Panc1 (cell line): ENCODE measurements at regions not wholly inside any gene's neighbourhood (a gene's known extent, or its start where the extent isn't known, plus 50 kb on each side); places are given as distances from the start of the nearest gene placed in this dataset.

Experiments used
- ATAC-seq: fragments of 200-7000 bp; cut with Tn5 transposase; 2 replicates; pipeline ENCODE4 v1.9.1; 2020; ENCODE audit warnings: mild to moderate bottlenecking, moderate library complexity
- BruUV-seq: library from RNA; stranded (reverse); fragments of 400-500 nt; replicated peaks from 2 replicates; lab custom pipeline; 2021; lab: Mats Ljungman, UMichigan
- CTCF ChIA-PET: fragments of 300-600 bp; sonication (Branson Sonifier 250); formaldehyde crosslinking; loops from one replicate; lab custom pipeline; 2022; ENCODE audit warnings: antibody characterized with exemption; lab: Charles Lee
- POLR2A ChIA-PET: fragments of 300-600 bp; sonication (Branson Sonifier 250); formaldehyde crosslinking; loops from one replicate; lab custom pipeline; 2022; ENCODE audit warnings: antibody characterized with exemption; lab: Charles Lee
- DNase-seq: peaks from one replicate; pipeline ENCODE4 v3.0.0-alpha.2; 2010; ENCODE audit warnings: low read depth, low spot score
- H3K27ac ChIP-seq: 2 replicates; pipeline ENCODE4 v1.5.1; 2011; ENCODE audit warnings: mild to moderate bottlenecking, low read length, inconsistent platforms
- H3K27me3 ChIP-seq: fragments of 200-500 bp; sonication (Bioruptor generic); 2 replicates; pipeline ENCODE4 v1.6.0; 2014; ENCODE audit warnings: low read length, inconsistent platforms; ENCODE audit not compliant: control insufficient read depth, insufficient read depth
- H3K36me3 ChIP-seq: fragments of 200-500 bp; sonication (Bioruptor generic); 2 replicates; pipeline ENCODE4 v1.5.1; 2014; ENCODE audit warnings: inconsistent platforms, mild to moderate bottlenecking, low read length, moderate library complexity; ENCODE audit not compliant: control insufficient read depth, insufficient read depth
- H3K4me1 ChIP-seq: 2 replicates; pipeline ENCODE4 v1.5.1; 2011; ENCODE audit warnings: inconsistent platforms, mild to moderate bottlenecking, low read length, moderate library complexity; ENCODE audit not compliant: control insufficient read depth, insufficient read depth
- H3K4me3 ChIP-seq, 2 experiments: 2 replicates each; pipeline ENCODE4 v1.5.1; 2011 to 2012; ENCODE audit warnings: low read depth in 2 of 2, low read length in 2 of 2, mild to moderate bottlenecking in 2 of 2, inconsistent platforms in 1 of 2, moderate library complexity in 1 of 2
- H3K9me3 ChIP-seq: fragments of 200-500 bp; sonication (Bioruptor generic); 2 replicates; pipeline ENCODE4 v1.5.1; 2014; ENCODE audit warnings: low read depth, mild to moderate bottlenecking, inconsistent platforms, low read length, moderate library complexity; ENCODE audit not compliant: control insufficient read depth, insufficient read depth
- CTCF ChIP-seq: fragments of 450-650 bp; IDR thresholded peaks from 2 replicates; pipeline ENCODE4 v1.5.1; 2017; ENCODE audit warnings: mild to moderate bottlenecking
- POLR2AphosphoS5 ChIP-seq: IDR thresholded peaks from 2 replicates; pipeline ENCODE4 v1.6.1; 2012; ENCODE audit warnings: mild to moderate bottlenecking, low read depth, low read length, moderate library complexity
- REST ChIP-seq, 2 experiments: IDR thresholded peaks; 2 replicates each; pipeline ENCODE4 v1.6.1; 2011 to 2012; ENCODE audit warnings: low read depth in 2 of 2, control low read depth in 1 of 2, low read length in 1 of 2, mild to moderate bottlenecking in 1 of 2, moderate library complexity in 1 of 2; ENCODE audit not compliant: insufficient read depth in 1 of 2
- SIN3A ChIP-seq: IDR thresholded peaks from 2 replicates; pipeline ENCODE4 v1.6.1; 2012; ENCODE audit warnings: low read depth, mild to moderate bottlenecking, low read length, moderate library complexity, borderline replicate concordance; ENCODE audit not compliant: insufficient read depth
- TCF7L2 ChIP-seq: IDR thresholded peaks from 2 replicates; pipeline ENCODE4 v1.6.1; 2011; ENCODE audit warnings: mild to moderate bottlenecking, low read depth, low read length, inconsistent platforms
- in situ Hi-C: cut with HindIII; loops from 2 replicates; pipeline ENCODE4 v1.10.0; 2016; ENCODE audit warnings: low sequenced_read_pairs, low pct_unique_long_range_greater_than_20kb
- intact Hi-C: fragments of 100-400 bp; cut with micrococcal nuclease; formaldehyde crosslinking; loops from one replicate; pipeline ENCODE4 v1.10.0; 2022; ENCODE audit not compliant: unreplicated experiment

DNA sequence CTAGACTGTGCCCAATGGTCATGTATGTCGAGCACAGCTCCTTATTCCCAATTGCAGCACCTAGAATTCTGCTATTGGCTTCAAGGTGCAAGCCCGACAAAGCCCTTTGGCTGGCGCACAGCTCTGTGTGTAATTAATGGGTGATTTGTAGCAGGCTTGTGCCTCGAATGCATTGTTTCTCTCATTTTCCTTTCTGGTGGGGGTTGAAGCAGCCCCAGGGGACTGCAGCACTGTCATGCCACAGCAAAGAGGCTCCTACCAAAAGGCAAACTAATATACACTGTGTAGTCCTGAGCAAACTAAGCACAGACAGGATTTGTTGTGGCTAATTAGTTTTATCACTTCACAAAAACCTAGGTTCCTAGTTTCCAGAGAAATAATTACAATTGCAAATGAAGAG lies 898.7 kb downstream of the UQCRFS1 start:
- TF ChIP-seq REST (IDR thresholded peaks at IDR 0.05; ENCODE audit: insufficient read depth in 1 of 2, low read depth in 2 of 2, low read length in 1 of 2) (no peak), CTCF (no peak), POLR2AphosphoS5 (no peak), SIN3A (no peak), TCF7L2 (no peak)
- Histone ChIP-seq H3K27me3 (no peaks in the 10 kb centered on the region; the same call in 1 of the 2 replicates), H3K27ac (no peak overlapping the region), H3K9me3 (no peaks in the 10 kb centered on the region), H3K4me1 (no peaks in the 10 kb centered on the region), H3K4me3 (no peak overlapping the region), H3K36me3 (no peaks in the 10 kb centered on the region)
- ATAC-seq (no peak), DNase-seq (no peak)
- ChIA-PET CTCF (no interaction called here), POLR2A (no interaction called here)
- in situ Hi-C loops (no loop called here), intact Hi-C loops (no loop called here)
- BruUV-seq: no TSS peak

DNA sequence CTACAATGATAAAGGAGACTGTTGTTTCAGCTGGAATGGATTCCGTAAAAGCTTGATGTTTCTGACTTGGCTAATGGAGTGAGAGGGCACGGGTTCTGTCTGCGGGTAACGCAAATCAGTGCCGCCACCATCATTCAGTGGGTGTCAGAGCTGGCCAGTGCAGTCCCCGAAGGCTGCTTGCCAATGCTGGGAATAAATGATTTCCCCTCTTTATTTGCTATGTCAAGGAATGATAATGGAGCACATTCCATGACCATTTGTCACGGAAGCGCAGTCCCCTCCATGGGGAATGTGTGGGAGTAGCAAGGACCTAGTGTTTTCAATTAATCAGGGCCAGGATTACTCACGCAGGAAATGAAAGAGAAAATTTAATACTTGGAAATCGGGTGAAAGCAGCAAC lies 899.3 kb downstream of the UQCRFS1 start:
- H3K27ac ChIP-seq: no peak overlapping the region
- H3K36me3 ChIP-seq: no peaks in the 10 kb centered on the region
- DNase-seq (no peak), ATAC-seq (no peak)
- in situ Hi-C loops (no loop called here), intact Hi-C loops (no loop called here)
- POLR2A ChIA-PET: no interaction called here
- CTCF ChIA-PET: no interaction called here
- no peaks in the 10 kb centered on the region for H3K4me1 ChIP-seq
- H3K4me3 ChIP-seq: no peak overlapping the region
- TF ChIP-seq REST (IDR thresholded peaks at IDR 0.05; ENCODE audit: insufficient read depth in 1 of 2, low read depth in 2 of 2, low read length in 1 of 2) (no peak), CTCF (no peak), SIN3A (no peak), POLR2AphosphoS5 (no peak), TCF7L2 (no peak)
- H3K27me3 ChIP-seq: no peaks in the 10 kb centered on the region; the same call in 1 of the 2 replicates
- no peaks in the 10 kb centered on the region for H3K9me3 ChIP-seq
- BruUV-seq: no TSS peak
